Vagina (tissue), 2 donors: ENCODE measurements at regions not wholly inside any gene's neighbourhood (a gene's known extent, or its start where the extent isn't known, plus 50 kb on each side); places are given as distances from the start of the nearest gene placed in this dataset.

Source experiments
- DNase-seq, 2 donors: peaks; one replicate each; pipeline ENCODE4 v3.0.0-alpha.2; 2017; ENCODE audit errors: extremely low spot score in 2 of 2
- H3K27ac ChIP-seq: fragments of 200-600 bp; sonication (generic); one replicate; pipeline ENCODE4 v1.5.1; 2019
- H3K27me3 ChIP-seq: fragments of 200-600 bp; sonication (generic); one replicate; pipeline ENCODE4 v1.5.1; 2019
- H3K36me3 ChIP-seq, 2 donors: fragments of 200-600 bp; sonication (generic); one replicate each; pipeline ENCODE4 v1.5.1; 2017 to 2019
- H3K4me1 ChIP-seq: fragments of 200-600 bp; sonication (generic); one replicate; pipeline ENCODE4 v1.5.1; 2019
- H3K4me3 ChIP-seq, 2 donors: fragments of 200-600 bp; sonication (generic); 1 replicate in 1 of 2; 2 replicates in 1 of 2; pipeline ENCODE4 v1.5.1; 2016 to 2019
- H3K9me3 ChIP-seq: fragments of 200-600 bp; sonication (generic); one replicate; pipeline ENCODE4 v1.5.1; 2019
- POLR2A ChIP-seq, 2 donors: fragments of 450-650 bp; IDR thresholded peaks; one replicate each; pipeline ENCODE4 v1.6.1; 2017; ENCODE audit warnings: antibody characterized with exemption in 2 of 2, mild to moderate bottlenecking in 2 of 2, moderate library complexity in 2 of 2
- POLR2AphosphoS5 ChIP-seq, 2 donors: sonication (generic); formaldehyde crosslinking; IDR thresholded peaks; one replicate each; pipeline ENCODE4 v1.9.0; 2017; ENCODE audit warnings: antibody characterized with exemption in 2 of 2, mild to moderate bottlenecking in 2 of 2, low read depth in 1 of 2; ENCODE audit not compliant: insufficient read depth in 1 of 2
- intact Hi-C: fragments of 100-400 bp; cut with DNase I; formaldehyde crosslinking; loops from one replicate; pipeline ENCODE4 v1.15.1; 2023
- TF ChIP-seq, protein P1 (sequence below), 3 experiments: fragments of 450-650 bp in 2 of 3; fragments of 200-600 bp in 1 of 3; sonication (generic) in 1 of 3; IDR thresholded peaks; one replicate each; pipeline ENCODE4 v1.5.1; 2017 to 2019; ENCODE audit warnings: antibody characterized with exemption in 3 of 3, mild to moderate bottlenecking in 2 of 3, moderate library complexity in 2 of 3

DNA sequence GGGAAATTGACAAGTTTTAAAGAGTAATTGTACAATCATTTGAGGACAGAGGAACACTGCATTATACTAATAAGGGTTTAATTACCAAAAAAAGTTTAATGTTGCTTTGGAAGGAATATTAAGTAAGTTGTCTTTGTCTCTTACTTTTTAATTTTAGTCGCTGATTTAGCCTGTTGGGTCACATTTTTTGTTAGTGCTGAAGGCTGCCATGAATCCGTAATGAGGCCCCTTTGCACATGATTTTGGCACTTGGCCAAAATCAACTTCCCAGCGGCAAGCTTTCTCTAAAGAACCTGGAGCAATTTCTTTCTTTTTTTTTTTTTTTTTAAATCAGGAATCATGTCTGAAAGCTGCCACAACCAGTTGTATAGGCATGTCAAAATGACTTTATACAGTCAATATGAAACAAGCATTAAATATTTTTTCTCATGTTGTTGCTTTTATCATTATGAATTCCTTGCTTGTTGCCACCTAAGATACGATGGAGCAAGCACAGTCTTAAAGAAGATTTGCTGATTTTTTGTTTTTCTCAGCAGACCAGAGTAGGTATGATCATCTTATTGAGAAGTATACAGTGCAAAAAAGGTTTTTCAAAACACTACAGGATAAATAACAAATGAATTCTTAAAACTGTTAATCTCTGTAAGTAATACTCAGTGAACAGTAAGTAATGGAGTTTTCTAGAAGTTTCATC is 690.4 kb downstream of the USP25 start:
- Histone ChIP-seq H3K27ac (peak overlapping the region; percentile 85), H3K4me3 (peak overlapping the region; percentile 46 to 49), H3K27me3 (no peaks in the 10 kb centered on the region), H3K4me1 (peaks cover 14% of the 10 kb centered on the region), H3K36me3 (no peaks in the 10 kb centered on the region), H3K9me3 (no peaks in the 10 kb centered on the region)
- intact Hi-C loops, result loop anchor here (10.0 kb wide), 2 partner anchors 115 to 335 kb away; no protein-coding TSS in a partner anchor
- no peak for DNase-seq
- TF ChIP-seq POLR2AphosphoS5 (IDR thresholded peaks at IDR 0.05; ENCODE audit: insufficient read depth in 1 of 2, low read depth in 1 of 2), result peak in 1 of 2 donors; percentile 76
- TF ChIP-seq, protein P1, sequence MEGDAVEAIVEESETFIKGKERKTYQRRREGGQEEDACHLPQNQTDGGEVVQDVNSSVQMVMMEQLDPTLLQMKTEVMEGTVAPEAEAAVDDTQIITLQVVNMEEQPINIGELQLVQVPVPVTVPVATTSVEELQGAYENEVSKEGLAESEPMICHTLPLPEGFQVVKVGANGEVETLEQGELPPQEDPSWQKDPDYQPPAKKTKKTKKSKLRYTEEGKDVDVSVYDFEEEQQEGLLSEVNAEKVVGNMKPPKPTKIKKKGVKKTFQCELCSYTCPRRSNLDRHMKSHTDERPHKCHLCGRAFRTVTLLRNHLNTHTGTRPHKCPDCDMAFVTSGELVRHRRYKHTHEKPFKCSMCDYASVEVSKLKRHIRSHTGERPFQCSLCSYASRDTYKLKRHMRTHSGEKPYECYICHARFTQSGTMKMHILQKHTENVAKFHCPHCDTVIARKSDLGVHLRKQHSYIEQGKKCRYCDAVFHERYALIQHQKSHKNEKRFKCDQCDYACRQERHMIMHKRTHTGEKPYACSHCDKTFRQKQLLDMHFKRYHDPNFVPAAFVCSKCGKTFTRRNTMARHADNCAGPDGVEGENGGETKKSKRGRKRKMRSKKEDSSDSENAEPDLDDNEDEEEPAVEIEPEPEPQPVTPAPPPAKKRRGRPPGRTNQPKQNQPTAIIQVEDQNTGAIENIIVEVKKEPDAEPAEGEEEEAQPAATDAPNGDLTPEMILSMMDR (IDR thresholded peaks at IDR 0.05), result no peak

DNA sequence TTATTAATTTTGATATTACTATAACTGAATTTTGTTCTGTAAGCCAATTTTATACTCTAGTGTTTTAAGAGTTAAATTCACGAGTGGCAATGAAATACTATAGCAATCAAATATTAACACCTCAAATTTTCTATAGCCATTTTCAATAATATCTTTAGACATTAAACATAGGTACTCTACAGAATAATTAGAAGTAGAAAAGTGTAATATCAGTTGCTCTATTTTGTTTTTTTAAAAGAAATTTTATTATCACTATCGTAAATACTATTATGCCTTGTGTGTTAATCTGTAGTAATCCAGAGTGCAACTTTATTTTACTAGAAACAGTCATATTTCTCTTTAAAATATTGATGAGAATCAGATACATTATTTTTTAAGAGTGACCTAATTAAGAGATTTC is 691.2 kb downstream of the USP25 start:
- H3K4me1 ChIP-seq, result peaks cover 22% of the 10 kb centered on the region
- intact Hi-C loops, result loop anchor here (10.0 kb wide), 2 partner anchors 116 to 336 kb away; no protein-coding TSS in a partner anchor
- no peaks in the 10 kb centered on the region for H3K9me3 ChIP-seq
- DNase-seq, result no peak
- no peaks in the 10 kb centered on the region for H3K36me3 ChIP-seq
- peak overlapping the region; percentile 85 for H3K27ac ChIP-seq
- TF ChIP-seq POLR2A (IDR thresholded peaks at IDR 0.05) (no peak), POLR2AphosphoS5 (IDR thresholded peaks at IDR 0.05; ENCODE audit: insufficient read depth in 1 of 2, low read depth in 1 of 2) (no peak)
- TF ChIP-seq, protein P1 (IDR thresholded peaks at IDR 0.05), result no peak
- peak overlapping the region; percentile 46 to 49 for H3K4me3 ChIP-seq
- H3K27me3 ChIP-seq, result no peaks in the 10 kb centered on the region

DNA sequence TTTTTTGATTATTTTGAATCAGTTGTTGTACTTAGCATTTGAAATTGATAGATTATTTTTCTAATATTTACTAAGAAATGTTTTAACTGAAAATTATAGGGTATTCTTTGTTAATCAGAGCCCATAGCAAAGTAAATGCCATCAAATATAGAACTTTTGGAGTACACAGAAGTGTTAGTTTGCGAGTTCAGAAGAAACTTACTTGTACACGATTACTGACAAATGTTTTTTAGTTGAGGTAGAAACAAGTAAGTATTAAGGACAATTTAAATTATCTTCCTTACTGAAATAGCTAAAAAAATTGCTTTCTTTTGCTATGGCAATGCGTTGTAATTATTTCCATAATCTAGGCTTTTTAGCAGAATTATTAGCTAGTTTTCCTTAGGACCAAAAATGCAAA is 692.2 kb downstream of the USP25 start:
- intact Hi-C loops, result loop anchor here (10.0 kb wide), 2 partner anchors 117 to 337 kb away; no protein-coding TSS in a partner anchor
- Histone ChIP-seq H3K36me3 (no peaks in the 10 kb centered on the region), H3K27ac (peak overlapping the region; percentile 85), H3K9me3 (no peaks in the 10 kb centered on the region), H3K27me3 (no peaks in the 10 kb centered on the region), H3K4me1 (peaks cover 29% of the 10 kb centered on the region), H3K4me3 (peak overlapping the region; percentile 46 to 49)
- TF ChIP-seq, protein P1 (IDR thresholded peaks at IDR 0.05), result no peak
- TF ChIP-seq POLR2A (IDR thresholded peaks at IDR 0.05) (no peak), POLR2AphosphoS5 (IDR thresholded peaks at IDR 0.05; ENCODE audit: insufficient read depth in 1 of 2, low read depth in 1 of 2) (no peak)
- no peak for DNase-seq

DNA sequence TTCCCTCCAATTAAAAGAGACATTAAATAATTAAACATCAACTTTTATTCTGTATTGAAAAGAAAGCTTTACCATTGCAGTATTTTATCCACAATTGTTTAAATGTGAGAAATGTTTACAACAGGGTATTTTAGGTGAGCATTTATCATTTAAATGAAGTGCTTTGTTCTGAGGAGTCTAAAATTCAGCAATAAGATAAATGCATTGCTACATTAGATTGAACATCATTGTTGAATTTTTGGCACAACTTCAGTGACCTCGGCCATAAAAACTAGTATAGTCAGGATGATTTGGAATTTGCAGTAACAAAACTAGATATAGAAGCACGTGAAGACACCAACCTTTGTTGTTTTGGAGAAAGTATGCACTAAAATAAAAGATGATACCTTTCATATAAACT is 692.9 kb downstream of the USP25 start:
- intact Hi-C loops, result loop anchor here (10.0 kb wide), 2 partner anchors 118 to 338 kb away; no protein-coding TSS in a partner anchor
- Histone ChIP-seq H3K27me3 (no peaks in the 10 kb centered on the region), H3K36me3 (no peaks in the 10 kb centered on the region), H3K27ac (peak overlapping the region; percentile 85), H3K9me3 (no peaks in the 10 kb centered on the region), H3K4me3 (peak overlapping the region in 1 of 2 donors; percentile 49), H3K4me1 (peaks cover 29% of the 10 kb centered on the region)
- TF ChIP-seq, protein P1 (IDR thresholded peaks at IDR 0.05), result no peak
- no peak for TF ChIP-seq POLR2A (IDR thresholded peaks at IDR 0.05)
- TF ChIP-seq POLR2AphosphoS5 (IDR thresholded peaks at IDR 0.05; ENCODE audit: insufficient read depth in 1 of 2, low read depth in 1 of 2), result peak in 1 of 2 donors; percentile 24
- no peak for DNase-seq

DNA sequence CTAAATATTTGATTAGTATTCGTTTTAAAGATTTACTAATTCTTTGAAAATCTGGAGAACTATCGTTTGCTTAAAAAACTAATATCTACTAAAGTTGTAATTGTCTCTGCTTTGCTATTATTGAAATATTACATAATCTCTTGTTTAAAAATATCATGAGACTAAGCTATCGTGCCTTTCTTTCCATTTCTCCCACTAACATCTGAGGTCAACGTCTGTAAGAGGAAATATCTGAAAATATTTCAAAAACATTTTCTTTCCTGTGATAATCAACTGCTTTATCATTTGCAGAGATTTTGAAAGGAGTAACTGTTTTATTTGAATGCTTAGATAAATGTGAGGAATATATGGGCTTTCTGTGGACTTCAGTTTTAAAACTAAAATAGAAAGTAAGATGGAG is 694.1 kb downstream of the USP25 start:
- intact Hi-C loops, result loop anchor here (10.0 kb wide), 2 partner anchors 119 to 339 kb away; no protein-coding TSS in a partner anchor
- DNase-seq, result no peak
- TF ChIP-seq POLR2A (IDR thresholded peaks at IDR 0.05) (no peak), POLR2AphosphoS5 (IDR thresholded peaks at IDR 0.05; ENCODE audit: insufficient read depth in 1 of 2, low read depth in 1 of 2) (no peak)
- TF ChIP-seq, protein P1 (IDR thresholded peaks at IDR 0.05), result no peak
- Histone ChIP-seq H3K4me3 (peak overlapping the region; percentile 30 to 49), H3K27me3 (no peaks in the 10 kb centered on the region), H3K27ac (peak overlapping the region; percentile 85), H3K9me3 (no peaks in the 10 kb centered on the region), H3K4me1 (peaks cover 33% of the 10 kb centered on the region), H3K36me3 (no peaks in the 10 kb centered on the region)
